Aorta (tissue), 5 donors: ENCODE measurements at regions not wholly inside any gene's neighbourhood (a gene's known extent, or its start where the extent isn't known, plus 50 kb on each side); places are given as distances from the start of the nearest gene placed in this dataset.

Experiments
- ATAC-seq: fragments of 200-7000 bp; cut with Tn5 transposase; one replicate; pipeline ENCODE4 v1.9.1; 2022; ENCODE audit warnings: moderate library complexity; ENCODE audit not compliant: low FRiP score
- DNase-seq, 2 donors: peaks; one replicate each; pipeline ENCODE4 v3.0.0-alpha.2; 2020
- H3K27ac ChIP-seq, 2 donors: one replicate each; pipeline ENCODE4 v1.5.1; 2013; ENCODE audit warnings: low read length in 2 of 2, mild to moderate bottlenecking in 2 of 2, moderate library complexity in 2 of 2, control low read depth in 1 of 2, inconsistent platforms in 1 of 2, low read depth in 1 of 2
- H3K27me3 ChIP-seq, 2 donors: one replicate each; pipeline ENCODE4 v1.6.1; 2013; ENCODE audit warnings: control low read depth in 1 of 2, low read length in 1 of 2, mild to moderate bottlenecking in 1 of 2, moderate library complexity in 1 of 2; ENCODE audit not compliant: insufficient read depth in 2 of 2, control insufficient read depth in 1 of 2
- H3K36me3 ChIP-seq, 2 donors: one replicate each; pipeline ENCODE4 v1.6.1; 2013; ENCODE audit warnings: control low read depth in 1 of 2, low read length in 1 of 2, mild to moderate bottlenecking in 1 of 2; ENCODE audit not compliant: insufficient read depth in 2 of 2, control insufficient read depth in 1 of 2
- H3K4me1 ChIP-seq, 2 donors: one replicate each; pipeline ENCODE4 v1.6.1; 2013; ENCODE audit warnings: low read length in 2 of 2, control low read depth in 1 of 2, mild to moderate bottlenecking in 1 of 2, moderate library complexity in 1 of 2; ENCODE audit not compliant: insufficient read depth in 2 of 2, control insufficient read depth in 1 of 2
- H3K4me3 ChIP-seq, 2 donors: one replicate each; pipeline ENCODE4 v1.5.1; 2013; ENCODE audit warnings: low read length in 2 of 2, control low read depth in 1 of 2, mild to moderate bottlenecking in 1 of 2
- H3K9me3 ChIP-seq: one replicate; pipeline ENCODE4 v1.6.1; 2013; ENCODE audit warnings: mild to moderate bottlenecking, low read length; ENCODE audit not compliant: control insufficient read depth
- whole genome bisulfite sequencing, 2 donors: extraction: QIAGEN DNeasy Blood & Tissue Kit; methylation state at CpG; one replicate each; pipeline ENCODE4 v1.1.7; 2013; 5-methylcytosine and 5-hydroxymethylcytosine counted together
- intact Hi-C, 2 donors: fragments of 100-400 bp; cut with DNase I; formaldehyde crosslinking; loops; one replicate each; pipeline versions ENCODE4 v1.14.2 to v1.15.0; 2022
- donor health status: healthy with polysubstance abuse.
- donor health status: Bipolar disorder and iron deficiency.
- donor health status: DM: no; HTN: no; CAD: no.
- donor health status: DM: no; HTN: no; CAD: no.
- donor health status: DM: yes; HTN: yes; CAD: no.

DNA sequence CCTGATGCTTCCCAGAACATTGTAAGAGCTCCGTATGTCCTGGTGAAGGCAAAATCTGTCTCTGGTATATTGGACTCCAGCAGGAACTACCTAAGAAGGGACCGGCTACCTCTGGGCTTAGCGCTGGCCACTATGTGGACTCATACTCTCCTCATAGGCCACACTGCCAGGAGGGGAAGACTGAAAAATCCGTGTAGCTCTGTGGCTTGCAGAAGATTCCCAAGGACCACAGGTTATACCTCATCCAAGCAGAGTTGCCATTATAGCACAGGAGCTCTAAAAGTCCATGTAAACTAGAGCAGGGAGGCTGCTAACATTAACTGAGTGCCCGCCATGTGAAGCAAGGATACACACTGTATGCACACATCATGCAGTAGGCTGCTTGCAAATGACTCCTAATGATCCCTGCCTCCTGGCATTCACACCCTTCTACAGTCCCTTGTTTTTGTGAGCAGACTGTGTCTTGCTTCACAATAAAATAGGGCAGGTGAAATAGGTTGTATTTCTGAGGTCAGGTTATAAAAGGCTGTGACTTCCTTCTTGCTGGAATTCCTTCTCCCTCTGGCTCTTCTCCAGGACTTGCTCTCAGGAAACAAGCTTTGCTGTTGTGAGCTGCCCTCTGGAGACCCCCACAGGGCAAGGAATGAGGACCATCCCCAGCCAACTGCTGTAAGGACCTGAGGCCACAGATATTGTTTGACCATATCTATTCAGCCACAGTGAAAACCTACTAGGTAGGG lies 192.6 kb upstream of the UBL3 start:
- Histone ChIP-seq H3K4me1 (no peaks in the 10 kb centered on the region), H3K9me3 (no peaks in the 10 kb centered on the region), H3K36me3 (no peaks in the 10 kb centered on the region), H3K27ac (no peak overlapping the region), H3K27me3 (no peaks in the 10 kb centered on the region), H3K4me3 (no peak overlapping the region)
- DNase-seq (no peak), ATAC-seq (no peak)
- intact Hi-C loops, result no loop called here
- 86 to 88% methylated on average over 5 of the region's 5 CpGs for WGBS, 2 donors

DNA sequence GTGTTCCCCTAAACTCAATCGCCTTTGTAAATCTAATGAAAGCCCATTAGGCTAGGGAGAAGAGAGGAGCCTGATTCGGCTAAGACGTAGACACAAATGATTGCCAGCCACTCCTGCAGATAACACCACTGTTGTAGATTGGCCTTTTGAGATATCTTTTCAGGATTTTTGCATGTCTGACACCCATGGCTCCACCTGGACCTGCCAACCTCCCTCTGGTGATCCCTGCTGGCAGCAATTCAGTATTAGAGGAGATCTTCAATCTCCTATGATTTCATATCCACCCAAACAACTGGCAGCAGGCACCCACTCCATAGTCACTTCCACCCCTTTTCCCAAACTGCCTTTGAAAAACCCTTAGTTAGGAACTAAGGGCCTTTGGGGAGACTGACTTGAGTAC lies 191.9 kb upstream of the UBL3 start:
- Histone ChIP-seq H3K27me3 (no peaks in the 10 kb centered on the region), H3K9me3 (no peaks in the 10 kb centered on the region), H3K4me3 (no peak overlapping the region), H3K4me1 (no peaks in the 10 kb centered on the region), H3K27ac (no peak overlapping the region), H3K36me3 (no peaks in the 10 kb centered on the region)
- WGBS, 2 donors, result 93 to 99% methylated on average over 3 of the region's 3 CpGs
- ATAC-seq, result no peak
- DNase-seq, result no peak
- intact Hi-C loops, result no loop called here

DNA sequence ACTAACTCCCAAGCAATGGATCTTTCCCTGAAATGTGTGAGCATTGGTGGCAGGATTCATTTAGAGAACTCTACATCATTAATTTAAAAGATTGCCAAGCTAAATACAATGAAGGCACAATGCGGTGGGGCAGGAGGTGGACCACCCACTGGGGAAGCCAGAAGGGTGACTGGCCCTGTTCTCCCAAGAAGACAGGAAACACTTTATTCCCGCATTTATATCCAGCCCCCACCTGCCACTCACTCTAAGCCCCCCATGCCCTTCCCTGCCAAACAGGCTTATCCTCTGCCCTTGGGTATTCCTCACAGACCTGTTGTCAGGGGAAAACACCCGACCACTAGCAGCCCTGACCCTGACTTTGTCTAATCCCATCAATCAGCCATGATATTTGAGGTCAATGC lies 189.1 kb upstream of the UBL3 start:
- 24 to 28% methylated on average over 3 of the region's 3 CpGs for WGBS, 2 donors
- no peaks in the 10 kb centered on the region for H3K27me3 ChIP-seq
- no peak for ATAC-seq
- no peak overlapping the region for H3K4me3 ChIP-seq
- intact Hi-C loops, result no loop called here
- DNase-seq, result no peak
- no peaks in the 10 kb centered on the region for H3K4me1 ChIP-seq
- no peaks in the 10 kb centered on the region for H3K9me3 ChIP-seq
- H3K36me3 ChIP-seq, result no peaks in the 10 kb centered on the region
- H3K27ac ChIP-seq, result no peak overlapping the region

DNA sequence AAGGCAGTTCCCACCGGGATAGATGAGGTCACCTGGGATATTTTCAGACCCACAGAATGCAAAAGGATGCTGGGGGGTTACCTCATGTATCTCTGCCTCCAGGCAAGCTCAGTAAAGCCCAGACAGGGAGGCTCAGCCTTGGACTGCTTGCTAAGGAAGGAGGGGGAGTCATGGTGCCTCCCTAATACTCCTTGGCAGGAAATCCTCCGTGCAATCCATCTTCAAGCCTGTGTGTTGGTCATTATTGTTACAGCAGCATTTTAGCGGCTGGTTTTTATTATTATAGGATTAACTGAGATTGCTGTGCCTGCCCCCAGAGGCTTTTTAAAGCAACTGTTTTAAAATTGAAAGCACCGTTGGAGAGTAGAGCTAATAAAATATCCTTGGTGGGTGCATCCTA lies 188.5 kb upstream of the UBL3 start:
- no peaks in the 10 kb centered on the region for H3K4me1 ChIP-seq
- no peaks in the 10 kb centered on the region for H3K36me3 ChIP-seq
- intact Hi-C loops, result no loop called here
- no peaks in the 10 kb centered on the region for H3K27me3 ChIP-seq
- no peak overlapping the region for H3K27ac ChIP-seq
- ATAC-seq, result no peak
- DNase-seq, result no peak
- H3K4me3 ChIP-seq, result no peak overlapping the region
- 15 to 22% methylated on average over 4 of the region's 4 CpGs for WGBS, 2 donors
- no peaks in the 10 kb centered on the region for H3K9me3 ChIP-seq

DNA sequence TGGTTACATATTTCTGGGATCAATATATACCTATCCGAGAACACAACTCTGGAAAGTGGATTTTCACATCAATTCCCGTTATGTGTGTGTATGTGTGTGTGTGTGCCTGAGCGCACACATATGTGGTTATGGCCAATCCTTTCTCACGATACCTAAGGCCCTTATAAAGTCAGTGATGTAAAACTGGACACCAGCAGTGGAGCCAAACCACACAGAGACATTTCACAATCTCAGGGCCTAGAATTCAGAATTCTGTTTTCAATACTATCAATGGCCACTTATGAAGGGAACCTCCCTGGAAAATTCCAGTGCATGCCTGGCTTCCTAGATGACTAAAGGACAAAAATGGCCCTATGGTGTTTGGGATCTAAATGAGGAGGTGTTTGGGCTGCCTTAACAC lies 187.3 kb upstream of the UBL3 start:
- H3K4me1 ChIP-seq, result no peaks in the 10 kb centered on the region
- ATAC-seq (no peak), DNase-seq (no peak)
- no peak overlapping the region for H3K27ac ChIP-seq
- intact Hi-C loops, result no loop called here
- no peak overlapping the region for H3K4me3 ChIP-seq
- no peaks in the 10 kb centered on the region for H3K27me3 ChIP-seq
- 91% methylated on average over 4 of the region's 4 CpGs for WGBS, 2 donors
- H3K36me3 ChIP-seq, result no peaks in the 10 kb centered on the region
- no peaks in the 10 kb centered on the region for H3K9me3 ChIP-seq

DNA sequence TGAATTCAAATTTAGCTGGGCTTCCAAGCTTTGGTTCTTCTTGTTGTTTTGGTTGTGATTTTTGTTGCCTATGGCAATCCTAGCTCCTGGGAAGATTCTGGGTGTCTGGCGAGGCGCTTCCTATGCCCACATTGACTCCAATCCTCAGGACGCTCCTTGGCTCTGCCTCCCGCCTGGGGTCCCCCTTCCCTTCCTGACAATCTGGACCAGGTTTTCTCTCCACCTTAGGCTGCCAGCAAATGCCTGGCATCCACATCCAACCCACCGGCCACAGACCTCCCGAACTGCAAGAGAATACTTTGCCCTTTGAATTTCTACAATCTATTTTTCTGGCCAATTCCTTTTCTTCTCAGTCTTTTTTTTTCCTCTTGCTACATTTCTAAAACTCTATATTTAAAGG lies 186.9 kb upstream of the UBL3 start:
- intact Hi-C loops, result no loop called here
- no peak overlapping the region for H3K27ac ChIP-seq
- ATAC-seq (no peak), DNase-seq (no peak)
- 61 to 65% methylated on average over 6 of the region's 6 CpGs for WGBS, 2 donors
- H3K9me3 ChIP-seq, result no peaks in the 10 kb centered on the region
- no peaks in the 10 kb centered on the region for H3K36me3 ChIP-seq
- no peaks in the 10 kb centered on the region for H3K4me1 ChIP-seq
- no peak overlapping the region for H3K4me3 ChIP-seq
- H3K27me3 ChIP-seq, result no peaks in the 10 kb centered on the region

DNA sequence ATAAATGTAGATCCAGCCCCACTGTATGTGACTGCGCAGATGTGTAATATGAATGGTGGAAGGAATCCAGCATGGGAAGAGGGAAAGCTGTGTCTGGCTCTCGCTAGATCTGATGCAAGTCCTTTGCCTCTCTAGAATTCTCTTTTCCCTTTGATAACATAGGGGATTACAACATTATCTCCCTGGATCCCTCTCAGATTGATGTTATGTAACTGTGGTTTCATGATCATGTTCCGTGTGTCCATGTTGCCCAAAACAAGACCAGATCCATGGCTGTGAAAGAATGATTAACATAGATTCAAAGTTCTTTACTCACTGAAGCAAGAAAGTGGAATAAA lies 184.0 kb upstream of the UBL3 start:
- no peaks in the 10 kb centered on the region for H3K36me3 ChIP-seq
- H3K27me3 ChIP-seq, result no peaks in the 10 kb centered on the region
- intact Hi-C loops, result no loop called here
- no peak for DNase-seq
- H3K4me3 ChIP-seq, result no peak overlapping the region
- H3K4me1 ChIP-seq, result no peaks in the 10 kb centered on the region
- 95 to 96% methylated on average over 3 of the region's 3 CpGs for WGBS, 2 donors
- no peak overlapping the region for H3K27ac ChIP-seq
- H3K9me3 ChIP-seq, result no peaks in the 10 kb centered on the region
- peak; percentile 27 for ATAC-seq

DNA sequence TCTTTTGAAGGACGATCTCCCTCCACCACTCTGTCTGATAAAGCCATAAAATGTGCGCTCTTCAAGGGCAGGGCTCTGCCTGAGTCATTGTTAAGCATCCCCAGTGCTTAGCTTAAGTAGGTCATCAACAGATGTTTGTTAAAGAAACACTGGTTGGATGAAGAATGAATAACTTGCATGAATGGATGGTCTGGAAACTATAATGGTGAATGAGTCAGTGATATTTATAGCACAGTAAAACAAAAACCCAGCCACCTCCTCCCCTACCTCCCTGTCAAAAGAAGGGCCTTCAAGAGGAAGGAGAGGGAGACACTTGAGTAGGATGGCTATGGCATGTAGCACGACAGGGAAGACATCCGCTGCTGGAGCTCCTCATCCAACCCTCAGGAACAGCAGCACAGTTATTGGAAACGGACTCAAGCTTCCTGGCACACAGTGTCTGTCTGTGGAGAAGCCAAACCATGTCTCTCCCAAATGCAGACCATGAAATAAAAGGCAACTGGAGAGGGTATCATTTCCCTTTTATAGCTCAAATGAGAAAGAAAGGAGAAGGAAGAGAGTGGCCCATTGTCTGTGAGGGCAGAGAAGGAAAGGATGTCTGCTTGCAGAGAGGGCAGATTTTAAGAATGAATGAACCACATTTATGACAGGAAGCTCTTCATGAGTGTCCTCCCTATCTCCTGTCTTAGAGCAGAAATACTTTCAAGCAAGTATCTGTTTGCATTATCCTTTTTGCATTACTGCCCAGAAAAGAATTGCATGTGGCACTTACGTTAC lies 183.5 kb upstream of the UBL3 start:
- intact Hi-C loops, result no loop called here
- no peak overlapping the region for H3K27ac ChIP-seq

DNA sequence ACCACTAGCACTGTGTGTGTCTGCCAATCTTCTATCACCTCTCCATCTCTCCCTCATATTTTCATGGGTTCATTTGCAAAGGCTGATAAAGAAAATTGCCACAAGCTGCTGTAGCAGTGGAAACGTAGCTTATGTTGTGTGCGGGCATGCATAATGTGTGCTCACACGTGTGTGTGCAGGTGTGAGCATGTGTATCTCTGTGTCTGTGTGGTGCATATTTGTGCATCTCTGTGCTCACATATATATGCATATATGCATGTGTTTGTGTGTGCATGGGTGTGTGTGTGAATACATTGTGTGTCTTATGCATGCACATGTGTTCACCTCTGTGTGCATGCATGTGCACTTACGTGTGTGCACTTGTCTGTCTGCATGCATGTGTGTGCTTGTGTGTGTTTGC lies 181.8 kb upstream of the UBL3 start:
- Histone ChIP-seq H3K27ac (no peak overlapping the region), H3K4me1 (no peaks in the 10 kb centered on the region), H3K9me3 (no peaks in the 10 kb centered on the region), H3K4me3 (no peak overlapping the region), H3K36me3 (no peaks in the 10 kb centered on the region), H3K27me3 (no peaks in the 10 kb centered on the region)
- intact Hi-C loops, result no loop called here
- whole genome bisulfite sequencing, 2 donors, result 89 to 94% methylated on average over 4 of the region's 4 CpGs
- DNase-seq (no peak), ATAC-seq (no peak)

More for the DNA sequence above, 183.5 kb upstream of the UBL3 start:
- ATAC-seq (peak; percentile 52), DNase-seq (no peak)
- Histone ChIP-seq H3K36me3 (no peaks in the 10 kb centered on the region), H3K4me1 (no peaks in the 10 kb centered on the region), H3K4me3 (no peak overlapping the region), H3K9me3 (no peaks in the 10 kb centered on the region), H3K27me3 (no peaks in the 10 kb centered on the region)
- 30 to 33% methylated on average over 6 of the region's 6 CpGs for WGBS, 2 donors
